ENCODE measurements at regions not wholly inside any gene's neighbourhood (a gene's known extent, or its start where the extent isn't known, plus 50 kb on each side); places are given as distances from the start of the nearest gene placed in this dataset.
A peak's percentile ranks its signal among the peaks of the same experiment; 100 is the strongest.

DNA sequence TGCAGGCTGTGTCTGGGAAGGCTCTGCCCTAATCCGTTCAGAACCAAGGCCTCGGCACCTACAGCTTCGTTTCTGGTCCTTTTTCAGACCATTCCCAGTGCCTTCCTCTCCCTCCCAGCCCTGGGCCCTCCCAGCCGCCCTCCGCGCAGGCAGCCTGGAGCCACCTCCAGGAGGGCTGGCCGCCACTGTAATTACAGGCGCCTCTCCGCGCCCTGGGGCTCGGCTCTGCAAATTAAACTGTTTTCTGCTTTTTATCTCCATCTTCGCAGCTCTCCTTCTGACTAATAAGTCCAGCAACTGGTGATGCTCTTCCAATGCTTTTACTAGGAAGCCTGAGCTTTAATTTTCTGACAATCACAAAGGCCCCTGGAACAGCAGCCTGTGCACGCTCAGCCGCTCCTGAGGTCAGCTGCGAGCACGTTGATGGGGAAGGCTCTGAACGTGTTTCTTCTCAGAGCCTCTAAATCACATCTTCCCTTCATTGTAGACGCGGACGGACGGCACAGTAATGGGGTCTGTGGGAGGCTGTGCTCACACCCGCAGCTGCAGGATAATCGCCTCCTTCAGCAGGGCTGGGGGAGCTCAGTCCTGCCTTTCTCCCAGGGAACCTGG is 194.6 kb downstream of the DLL1 start:
- Histone ChIP-seq H3K18ac (ENCODE audit: extremely low read depth, low read length) (no peak overlapping the region; the same call in 1 of the 2 replicates), H2AFZ (ENCODE audit: low read length) (no peak overlapping the region), H2AK5ac (ENCODE audit: low read depth, low read length) (no peak overlapping the region), H2BK15ac (ENCODE audit: low read length) (no peak overlapping the region), H3K4ac (replicated peaks; ENCODE audit: insufficient read length, low read depth, low read length) (no peak overlapping the region), H3K4me1 (replicated peaks in 1 of 4; ENCODE audit: control insufficient read depth in 3 of 4, insufficient read depth in 4 of 4, low read length in 3 of 4) (0 out of 7 replicates have a peak, but pooled peaks cover 0 to 2% (median 0%) of the 10 kb centered on the region in 4 experiments), H2BK120ac (replicated peaks; ENCODE audit: low read depth, low read length) (no peak overlapping the region), H3K23ac (ENCODE audit: insufficient read length) (no peak overlapping the region), H4K20me1 (replicated peaks in 1 of 2; ENCODE audit: control insufficient read depth in 1 of 2, insufficient read depth in 2 of 2, low read length in 2 of 2) (no peaks in the 10 kb centered on the region), H3K9me3 (ENCODE audit: insufficient read depth in 2 of 2, low read depth in 1 of 2, low read length in 1 of 2) (peaks cover 0 to 3% of the 10 kb centered on the region in 2 experiments; a peak in 2 of 4 replicates), H3K36me3 (ENCODE audit: control insufficient read depth in 2 of 4, insufficient read depth in 4 of 4, low read length in 3 of 4) (no peaks in the 10 kb centered on the region), H2BK20ac (ENCODE audit: low read length) (no peak overlapping the region), H4K91ac (replicated peaks; ENCODE audit: insufficient read length, low read length) (no peak overlapping the region), H3K14ac (ENCODE audit: insufficient read length) (no peak overlapping the region), H3K56ac (replicated peaks; ENCODE audit: insufficient read length, low read depth, low read length) (no peak overlapping the region), H3K27me3 (replicated peaks in 1 of 4; ENCODE audit: control insufficient read depth in 3 of 4, extremely low read depth in 1 of 4, insufficient read depth in 3 of 4, low read length in 3 of 4) (no peaks in the 10 kb centered on the region), H3K4me2 (ENCODE audit: insufficient read depth in 1 of 2, low read depth in 2 of 2, low read length in 2 of 2) (no peak overlapping the region), H2BK12ac (ENCODE audit: low read depth, low read length) (no peak overlapping the region), H4K5ac (ENCODE audit: insufficient read length, low read depth, low read length) (no peak overlapping the region), H3K9ac (replicated peaks in 1 of 4; ENCODE audit: extremely low read depth in 1 of 4, low read depth in 3 of 4, low read length in 3 of 4) (no peak overlapping the region), H2BK5ac (ENCODE audit: low read depth, low read length) (no peak overlapping the region), H4K8ac (ENCODE audit: extremely low read depth, insufficient read depth, low read length) (peak overlapping the region; percentile 35; the same call in 1 of the 2 replicates), H3K79me1 (ENCODE audit: low read depth, low read length) (no peaks in the 10 kb centered on the region; the same call in 1 of the 2 replicates), H3K4me3 (ENCODE audit: extremely low read depth in 1 of 4, insufficient read depth in 2 of 4, low read depth in 3 of 4, low read length in 4 of 4) (no peak overlapping the region), H3K23me2 (ENCODE audit: low read depth, low read length) (peaks cover 5% of the 10 kb centered on the region; the same call in 1 of the 2 replicates), H3K27ac (ENCODE audit: low read depth, low read length) (no peak overlapping the region), H3K79me2 (ENCODE audit: control insufficient read depth in 1 of 2, insufficient read depth in 2 of 2, low read length in 2 of 2) (no peaks in the 10 kb centered on the region)
- FAIRE-seq (no peak), DNase-seq (ENCODE audit: low read depth in 1 of 2, low spot score in 2 of 2) (peak in 1 of 2 experiments; percentile 41)
- CTCF ChIA-PET (ENCODE audit: partially characterized antibody): interaction anchor here (0.7 to 2.3 kb wide), 2 partner anchors 16 to 154 kb away, joined by 3 to 9 read pairs; no protein-coding TSS in a partner anchor
- WGBS, 2 experiments (ENCODE audit: extremely low coverage in 1 of 2, insufficient coverage in 1 of 2, insufficient read length in 1 of 2, insufficient replicate concordance in 2 of 2, low coverage in 1 of 2, low lambda C conversion rate in 2 of 2, missing lambda C conversion rate in 1 of 2): 93% methylated on average over 20 of the region's 23 CpGs; no CpG with 5 or more reads in 1 of the 2 experiments
- POLR2A ChIA-PET (ENCODE audit: partially characterized antibody): no interaction called here
- TF ChIP-seq TEAD4 (IDR thresholded peaks at IDR 0.05; ENCODE audit: low read depth, low read length): no peak

All from H1 (cell line).